ENCODE measurements at regions not wholly inside any gene's neighbourhood (a gene's known extent, or its start where the extent isn't known, plus 50 kb on each side); places are given as distances from the start of the nearest gene placed in this dataset.
"Not testable (repeated sequence)": the region's sequence is repeated elsewhere in the genome, so short reads cannot be mapped to it uniquely, and the experiment has no call there.

GRCh38 chr9:33740958-33741357 is 54.4 kb upstream of the PRSS3 start:
- TF ChIP-seq, protein P1, sequence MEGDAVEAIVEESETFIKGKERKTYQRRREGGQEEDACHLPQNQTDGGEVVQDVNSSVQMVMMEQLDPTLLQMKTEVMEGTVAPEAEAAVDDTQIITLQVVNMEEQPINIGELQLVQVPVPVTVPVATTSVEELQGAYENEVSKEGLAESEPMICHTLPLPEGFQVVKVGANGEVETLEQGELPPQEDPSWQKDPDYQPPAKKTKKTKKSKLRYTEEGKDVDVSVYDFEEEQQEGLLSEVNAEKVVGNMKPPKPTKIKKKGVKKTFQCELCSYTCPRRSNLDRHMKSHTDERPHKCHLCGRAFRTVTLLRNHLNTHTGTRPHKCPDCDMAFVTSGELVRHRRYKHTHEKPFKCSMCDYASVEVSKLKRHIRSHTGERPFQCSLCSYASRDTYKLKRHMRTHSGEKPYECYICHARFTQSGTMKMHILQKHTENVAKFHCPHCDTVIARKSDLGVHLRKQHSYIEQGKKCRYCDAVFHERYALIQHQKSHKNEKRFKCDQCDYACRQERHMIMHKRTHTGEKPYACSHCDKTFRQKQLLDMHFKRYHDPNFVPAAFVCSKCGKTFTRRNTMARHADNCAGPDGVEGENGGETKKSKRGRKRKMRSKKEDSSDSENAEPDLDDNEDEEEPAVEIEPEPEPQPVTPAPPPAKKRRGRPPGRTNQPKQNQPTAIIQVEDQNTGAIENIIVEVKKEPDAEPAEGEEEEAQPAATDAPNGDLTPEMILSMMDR (conservative IDR thresholded peaks at IDR 0.05; ENCODE audit: low read length) = not testable (repeated sequence)
- not testable (repeated sequence) for TF ChIP-seq EZH2phosphoT487 (IDR thresholded peaks at IDR 0.05; ENCODE audit: borderline replicate concordance, low read depth, low read length)
